ENCODE measurements at regions not wholly inside any gene's neighbourhood (a gene's known extent, or its start where the extent isn't known, plus 50 kb on each side); places are given as distances from the start of the nearest gene placed in this dataset.

DNA sequence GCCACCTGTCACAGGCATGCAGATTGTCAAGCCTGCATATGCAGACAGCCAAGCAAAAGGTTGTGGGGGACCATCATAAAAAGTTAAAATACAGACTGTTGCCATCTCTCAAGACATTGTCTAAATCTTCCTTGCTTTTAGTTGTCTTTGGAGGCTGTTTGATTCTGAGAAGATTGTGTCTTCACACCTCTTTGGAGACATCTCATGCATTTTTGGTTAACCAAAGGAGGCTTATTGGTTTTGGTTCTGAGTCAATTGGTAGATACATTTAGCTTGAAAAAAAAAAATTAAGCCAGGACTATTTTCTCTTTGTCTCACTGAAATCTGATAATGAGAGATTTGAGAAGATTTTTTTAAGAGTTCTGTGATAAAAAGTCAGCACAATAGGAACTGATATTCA, 217.6 kb downstream of the LYPLAL1 start:
- Mint-ChIP-seq H3K27ac (peak overlapping the region; percentile 57; the same call in 1 of the 2 replicates), H3K4me1 (peaks cover 24% of the 10 kb centered on the region), H3K36me3 (no peaks in the 10 kb centered on the region), H3K9me3 (peaks cover 7% of the 10 kb centered on the region), H3K27me3 (ENCODE audit: low read depth) (no peaks in the 10 kb centered on the region), H3K4me3 (no peak overlapping the region)
- POLR2A ChIA-PET: no interaction called here
- CTCF ChIA-PET: interaction anchor here (1.4 kb wide), 1 partner anchor 270 kb away, joined by 4 read pairs; no protein-coding TSS in a partner anchor
- ATAC-seq (no peak), DNase-seq (ENCODE audit: low spot score) (no peak)
- TF ChIP-seq RELA (CRISPR knock-in tag; IDR thresholded peaks at IDR 0.05; ENCODE audit: borderline replicate concordance): no peak
- no peak for TF ChIP-seq ZNF671 (CRISPR knock-in tag; IDR thresholded peaks at IDR 0.05)
- TF ChIP-seq IRF2 (CRISPR knock-in tag; IDR thresholded peaks at IDR 0.05; ENCODE audit: borderline replicate concordance, low read depth): no peak
- TF ChIP-seq, protein P1, sequence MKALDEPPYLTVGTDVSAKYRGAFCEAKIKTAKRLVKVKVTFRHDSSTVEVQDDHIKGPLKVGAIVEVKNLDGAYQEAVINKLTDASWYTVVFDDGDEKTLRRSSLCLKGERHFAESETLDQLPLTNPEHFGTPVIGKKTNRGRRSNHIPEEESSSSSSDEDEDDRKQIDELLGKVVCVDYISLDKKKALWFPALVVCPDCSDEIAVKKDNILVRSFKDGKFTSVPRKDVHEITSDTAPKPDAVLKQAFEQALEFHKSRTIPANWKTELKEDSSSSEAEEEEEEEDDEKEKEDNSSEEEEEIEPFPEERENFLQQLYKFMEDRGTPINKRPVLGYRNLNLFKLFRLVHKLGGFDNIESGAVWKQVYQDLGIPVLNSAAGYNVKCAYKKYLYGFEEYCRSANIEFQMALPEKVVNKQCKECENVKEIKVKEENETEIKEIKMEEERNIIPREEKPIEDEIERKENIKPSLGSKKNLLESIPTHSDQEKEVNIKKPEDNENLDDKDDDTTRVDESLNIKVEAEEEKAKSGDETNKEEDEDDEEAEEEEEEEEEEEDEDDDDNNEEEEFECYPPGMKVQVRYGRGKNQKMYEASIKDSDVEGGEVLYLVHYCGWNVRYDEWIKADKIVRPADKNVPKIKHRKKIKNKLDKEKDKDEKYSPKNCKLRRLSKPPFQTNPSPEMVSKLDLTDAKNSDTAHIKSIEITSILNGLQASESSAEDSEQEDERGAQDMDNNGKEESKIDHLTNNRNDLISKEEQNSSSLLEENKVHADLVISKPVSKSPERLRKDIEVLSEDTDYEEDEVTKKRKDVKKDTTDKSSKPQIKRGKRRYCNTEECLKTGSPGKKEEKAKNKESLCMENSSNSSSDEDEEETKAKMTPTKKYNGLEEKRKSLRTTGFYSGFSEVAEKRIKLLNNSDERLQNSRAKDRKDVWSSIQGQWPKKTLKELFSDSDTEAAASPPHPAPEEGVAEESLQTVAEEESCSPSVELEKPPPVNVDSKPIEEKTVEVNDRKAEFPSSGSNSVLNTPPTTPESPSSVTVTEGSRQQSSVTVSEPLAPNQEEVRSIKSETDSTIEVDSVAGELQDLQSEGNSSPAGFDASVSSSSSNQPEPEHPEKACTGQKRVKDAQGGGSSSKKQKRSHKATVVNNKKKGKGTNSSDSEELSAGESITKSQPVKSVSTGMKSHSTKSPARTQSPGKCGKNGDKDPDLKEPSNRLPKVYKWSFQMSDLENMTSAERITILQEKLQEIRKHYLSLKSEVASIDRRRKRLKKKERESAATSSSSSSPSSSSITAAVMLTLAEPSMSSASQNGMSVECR (CRISPR knock-in tag; IDR thresholded peaks at IDR 0.05; ENCODE audit: borderline replicate concordance): no peak
- TF ChIP-seq, protein P2, sequence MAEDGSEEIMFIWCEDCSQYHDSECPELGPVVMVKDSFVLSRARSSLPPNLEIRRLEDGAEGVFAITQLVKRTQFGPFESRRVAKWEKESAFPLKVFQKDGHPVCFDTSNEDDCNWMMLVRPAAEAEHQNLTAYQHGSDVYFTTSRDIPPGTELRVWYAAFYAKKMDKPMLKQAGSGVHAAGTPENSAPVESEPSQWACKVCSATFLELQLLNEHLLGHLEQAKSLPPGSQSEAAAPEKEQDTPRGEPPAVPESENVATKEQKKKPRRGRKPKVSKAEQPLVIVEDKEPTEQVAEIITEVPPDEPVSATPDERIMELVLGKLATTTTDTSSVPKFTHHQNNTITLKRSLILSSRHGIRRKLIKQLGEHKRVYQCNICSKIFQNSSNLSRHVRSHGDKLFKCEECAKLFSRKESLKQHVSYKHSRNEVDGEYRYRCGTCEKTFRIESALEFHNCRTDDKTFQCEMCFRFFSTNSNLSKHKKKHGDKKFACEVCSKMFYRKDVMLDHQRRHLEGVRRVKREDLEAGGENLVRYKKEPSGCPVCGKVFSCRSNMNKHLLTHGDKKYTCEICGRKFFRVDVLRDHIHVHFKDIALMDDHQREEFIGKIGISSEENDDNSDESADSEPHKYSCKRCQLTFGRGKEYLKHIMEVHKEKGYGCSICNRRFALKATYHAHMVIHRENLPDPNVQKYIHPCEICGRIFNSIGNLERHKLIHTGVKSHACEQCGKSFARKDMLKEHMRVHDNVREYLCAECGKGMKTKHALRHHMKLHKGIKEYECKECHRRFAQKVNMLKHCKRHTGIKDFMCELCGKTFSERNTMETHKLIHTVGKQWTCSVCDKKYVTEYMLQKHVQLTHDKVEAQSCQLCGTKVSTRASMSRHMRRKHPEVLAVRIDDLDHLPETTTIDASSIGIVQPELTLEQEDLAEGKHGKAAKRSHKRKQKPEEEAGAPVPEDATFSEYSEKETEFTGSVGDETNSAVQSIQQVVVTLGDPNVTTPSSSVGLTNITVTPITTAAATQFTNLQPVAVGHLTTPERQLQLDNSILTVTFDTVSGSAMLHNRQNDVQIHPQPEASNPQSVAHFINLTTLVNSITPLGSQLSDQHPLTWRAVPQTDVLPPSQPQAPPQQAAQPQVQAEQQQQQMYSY (CRISPR knock-in tag; IDR thresholded peaks at IDR 0.05): no peak
- no peak for TF ChIP-seq HMGA2 (CRISPR knock-in tag; IDR thresholded peaks at IDR 0.05)
- TF ChIP-seq GRHL2 (CRISPR knock-in tag; IDR thresholded peaks at IDR 0.05; ENCODE audit: insufficient replicate concordance, severe bottlenecking): no peak
- TF ChIP-seq, protein P3, sequence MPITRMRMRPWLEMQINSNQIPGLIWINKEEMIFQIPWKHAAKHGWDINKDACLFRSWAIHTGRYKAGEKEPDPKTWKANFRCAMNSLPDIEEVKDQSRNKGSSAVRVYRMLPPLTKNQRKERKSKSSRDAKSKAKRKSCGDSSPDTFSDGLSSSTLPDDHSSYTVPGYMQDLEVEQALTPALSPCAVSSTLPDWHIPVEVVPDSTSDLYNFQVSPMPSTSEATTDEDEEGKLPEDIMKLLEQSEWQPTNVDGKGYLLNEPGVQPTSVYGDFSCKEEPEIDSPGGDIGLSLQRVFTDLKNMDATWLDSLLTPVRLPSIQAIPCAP (CRISPR knock-in tag; IDR thresholded peaks at IDR 0.05): no peak
- no peak for TF ChIP-seq EMX1 (CRISPR knock-in tag; IDR thresholded peaks at IDR 0.05)

DNA sequence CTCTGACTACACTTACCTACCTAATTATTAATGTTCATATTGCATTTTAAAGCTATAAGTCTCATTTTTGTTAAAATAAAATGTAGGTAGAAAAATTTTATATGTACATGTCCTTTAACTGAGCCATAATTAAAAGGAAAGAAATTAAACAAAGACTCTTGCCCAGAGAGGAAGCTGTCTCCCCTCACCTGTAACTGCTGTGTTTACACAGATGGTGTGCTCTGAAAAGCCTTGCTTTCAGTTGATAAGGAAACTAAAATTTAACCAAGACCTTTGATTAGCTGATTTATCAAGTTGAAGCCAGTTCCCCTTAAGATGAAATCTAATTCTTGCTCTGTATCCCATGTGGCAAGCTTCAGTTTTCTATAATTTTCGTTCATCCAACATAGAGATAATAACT, 213.5 kb downstream of the LYPLAL1 start:
- no peaks in the 10 kb centered on the region for H3K36me3 Mint-ChIP-seq
- H3K4me1 Mint-ChIP-seq: peaks cover 28% of the 10 kb centered on the region
- TF ChIP-seq, protein P4, sequence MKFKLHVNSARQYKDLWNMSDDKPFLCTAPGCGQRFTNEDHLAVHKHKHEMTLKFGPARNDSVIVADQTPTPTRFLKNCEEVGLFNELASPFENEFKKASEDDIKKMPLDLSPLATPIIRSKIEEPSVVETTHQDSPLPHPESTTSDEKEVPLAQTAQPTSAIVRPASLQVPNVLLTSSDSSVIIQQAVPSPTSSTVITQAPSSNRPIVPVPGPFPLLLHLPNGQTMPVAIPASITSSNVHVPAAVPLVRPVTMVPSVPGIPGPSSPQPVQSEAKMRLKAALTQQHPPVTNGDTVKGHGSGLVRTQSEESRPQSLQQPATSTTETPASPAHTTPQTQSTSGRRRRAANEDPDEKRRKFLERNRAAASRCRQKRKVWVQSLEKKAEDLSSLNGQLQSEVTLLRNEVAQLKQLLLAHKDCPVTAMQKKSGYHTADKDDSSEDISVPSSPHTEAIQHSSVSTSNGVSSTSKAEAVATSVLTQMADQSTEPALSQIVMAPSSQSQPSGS (CRISPR knock-in tag; IDR thresholded peaks at IDR 0.05; ENCODE audit: borderline replicate concordance, low read depth): no peak
- TF ChIP-seq ZNF219 (CRISPR knock-in tag; IDR thresholded peaks at IDR 0.05; ENCODE audit: borderline replicate concordance) (no peak), ZNF416 (CRISPR knock-in tag; IDR thresholded peaks at IDR 0.05) (no peak), PRRX2 (CRISPR knock-in tag; IDR thresholded peaks at IDR 0.05) (no peak), MYBL2 (CRISPR knock-in tag; IDR thresholded peaks at IDR 0.05) (no peak), ZNF671 (CRISPR knock-in tag; IDR thresholded peaks at IDR 0.05) (no peak)
- TF ChIP-seq, protein P5, sequence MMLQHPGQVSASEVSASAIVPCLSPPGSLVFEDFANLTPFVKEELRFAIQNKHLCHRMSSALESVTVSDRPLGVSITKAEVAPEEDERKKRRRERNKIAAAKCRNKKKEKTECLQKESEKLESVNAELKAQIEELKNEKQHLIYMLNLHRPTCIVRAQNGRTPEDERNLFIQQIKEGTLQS (CRISPR knock-in tag; conservative IDR thresholded peaks at IDR 0.05): no peak
- ChIA-PET CTCF (interaction anchor here (0.7 to 1.7 kb wide), 3 partner anchors 274 to 1127 kb away, joined by 3 to 5 read pairs (median 4); no protein-coding TSS in a partner anchor), POLR2A (no interaction called here)
- no peak overlapping the region for H3K27ac Mint-ChIP-seq
- no peak for ATAC-seq
- no peak overlapping the region for H3K4me3 Mint-ChIP-seq
- no peaks in the 10 kb centered on the region for H3K27me3 Mint-ChIP-seq (ENCODE audit: low read depth)
- H3K9me3 Mint-ChIP-seq: no peaks in the 10 kb centered on the region
- no peak for DNase-seq (ENCODE audit: low spot score)
